GM23338 (cell line): ENCODE measurements at regions not wholly inside any gene's neighbourhood (a gene's known extent, or its start where the extent isn't known, plus 50 kb on each side); places are given as distances from the start of the nearest gene placed in this dataset.

Experiments
- ATAC-seq: fragments of 200-7000 bp; cut with Tn5 transposase; 3 replicates; pipeline ENCODE4 v1.9.1; 2020
- DNase-seq: peaks from one replicate; pipeline ENCODE4 v3.0.0-alpha.2; 2015; ENCODE audit warnings: low spot score
- H2AFZ ChIP-seq: fragments of 200-600 bp; sonication (generic); 2 replicates; pipeline ENCODE4 v1.8.0; 2016; ENCODE audit warnings: antibody characterized with exemption, mild to moderate bottlenecking, moderate library complexity
- H3F3A ChIP-seq: fragments of 200-600 bp; sonication (generic); replicated peaks from 2 replicates; pipeline ENCODE4 v1.8.0; 2017; ENCODE audit warnings: antibody characterized with exemption, mixed run types, low read depth
- H3K27ac ChIP-seq: fragments of 200-600 bp; sonication (generic); 2 replicates; pipeline ENCODE4 v1.6.1; 2016; ENCODE audit warnings: low read depth
- H3K27me3 ChIP-seq: fragments of 200-600 bp; sonication (generic); 2 replicates; pipeline ENCODE4 v1.8.0; 2016; ENCODE audit warnings: mild to moderate bottlenecking, mixed run types, moderate library complexity; ENCODE audit not compliant: insufficient read depth
- H3K36me3 ChIP-seq: fragments of 200-600 bp; sonication (generic); 2 replicates; pipeline ENCODE4 v1.8.0; 2016; ENCODE audit warnings: mild to moderate bottlenecking; ENCODE audit not compliant: insufficient read depth
- H3K4me1 ChIP-seq: fragments of 200-600 bp; sonication (generic); 2 replicates; pipeline ENCODE4 v1.8.0; 2016; ENCODE audit warnings: mild to moderate bottlenecking, moderate library complexity; ENCODE audit not compliant: insufficient read depth
- H3K4me2 ChIP-seq: fragments of 200-600 bp; sonication (generic); 2 replicates; pipeline ENCODE4 v1.7.1; 2017; ENCODE audit warnings: mixed run types
- H3K4me3 ChIP-seq: fragments of 200-600 bp; sonication (generic); 2 replicates; pipeline ENCODE4 v1.6.1; 2016; ENCODE audit warnings: mixed run types
- H3K79me2 ChIP-seq: fragments of 200-600 bp; sonication (generic); replicated peaks from 2 replicates; pipeline ENCODE4 v1.8.0; 2017; ENCODE audit warnings: mild to moderate bottlenecking; ENCODE audit not compliant: insufficient read depth
- H3K9me2 ChIP-seq: fragments of 200-600 bp; sonication (generic); 2 replicates; pipeline ENCODE4 v1.8.0; 2017; ENCODE audit not compliant: insufficient read depth
- H4K20me1 ChIP-seq: fragments of 200-600 bp; sonication (generic); replicated peaks from 2 replicates; pipeline ENCODE4 v1.8.0; 2017; ENCODE audit warnings: mild to moderate bottlenecking; ENCODE audit not compliant: insufficient read depth
- H3K27ac Mint-ChIP-seq: 2 replicates; pipeline ENCODE4 v1.8.0; 2020; ENCODE audit warnings: inconsistent platforms, mild to moderate bottlenecking, moderate library complexity, mixed read lengths
- H3K27me3 Mint-ChIP-seq: 3 replicates; pipeline ENCODE4 v1.8.0; 2022; ENCODE audit warnings: low read depth, mild to moderate bottlenecking, moderate library complexity, mixed read lengths, inconsistent platforms; ENCODE audit not compliant: insufficient read depth, poor library complexity
- H3K36me3 Mint-ChIP-seq: 3 replicates; pipeline ENCODE4 v1.8.0; 2021; ENCODE audit warnings: low read depth, mild to moderate bottlenecking, inconsistent platforms, moderate library complexity, mixed read lengths
- H3K4me1 Mint-ChIP-seq: 3 replicates; pipeline ENCODE4 v1.8.0; 2020; ENCODE audit warnings: mild to moderate bottlenecking, inconsistent platforms, mixed read lengths
- H3K4me3 Mint-ChIP-seq: 3 replicates; pipeline ENCODE4 v1.8.0; 2021; ENCODE audit warnings: moderate library complexity, mild to moderate bottlenecking, inconsistent platforms, mixed read lengths
- H3K9me3 Mint-ChIP-seq: 3 replicates; pipeline ENCODE4 v1.8.0; 2020; ENCODE audit warnings: moderate library complexity, mild to moderate bottlenecking, inconsistent platforms, mixed read lengths
- CREB1 ChIP-seq: fragments of 250-450 bp; sonication (Bioruptor Pico); IDR thresholded peaks from 2 replicates; pipeline ENCODE4 v1.5.0; 2020; ENCODE audit warnings: low read depth, mild to moderate bottlenecking, moderate library complexity
- EZH2 ChIP-seq: fragments of 200-600 bp; sonication (generic); IDR thresholded peaks from one replicate; pipeline ENCODE4 v1.8.0; 2017; ENCODE audit warnings: antibody characterized with exemption, mild to moderate bottlenecking, low read depth; ENCODE audit not compliant: unreplicated experiment
- EZH2phosphoT487 ChIP-seq: fragments of 200-600 bp; sonication (generic); IDR thresholded peaks from one replicate; pipeline ENCODE4 v1.8.1; 2018; ENCODE audit warnings: antibody characterized with exemption; ENCODE audit not compliant: unreplicated experiment
- JUNB ChIP-seq: IDR thresholded peaks from one replicate; pipeline ENCODE4 v1.6.1; 2016; ENCODE audit warnings: antibody characterized with exemption; ENCODE audit not compliant: unreplicated experiment
- NANOG ChIP-seq: IDR thresholded peaks from 2 replicates; pipeline ENCODE4 v1.6.1; 2016; ENCODE audit warnings: antibody characterized with exemption, borderline replicate concordance
- POLR2AphosphoS5 ChIP-seq: IDR thresholded peaks from 2 replicates; pipeline ENCODE4 v1.6.1; 2016; ENCODE audit warnings: antibody characterized with exemption, low read depth
- STAT1 ChIP-seq: IDR thresholded peaks from one replicate; pipeline ENCODE4 v1.6.1; 2016; ENCODE audit warnings: antibody characterized with exemption; ENCODE audit not compliant: unreplicated experiment
- ZNF114 ChIP-seq: fragments of 250-450 bp; sonication (Bioruptor Pico); IDR thresholded peaks from 2 replicates; pipeline ENCODE4 v1.5.0; 2020; ENCODE audit warnings: mild to moderate bottlenecking, moderate library complexity
- ZNF331 ChIP-seq: fragments of 250-450 bp; sonication (Bioruptor Pico); IDR thresholded peaks from 2 replicates; pipeline ENCODE4 v1.5.0; 2020; ENCODE audit warnings: low read depth, mild to moderate bottlenecking, moderate library complexity
- TF ChIP-seq, protein P1 (sequence below): IDR thresholded peaks from one replicate; pipeline ENCODE4 v1.6.1; 2018; ENCODE audit warnings: antibody characterized with exemption; ENCODE audit not compliant: unreplicated experiment
- TF ChIP-seq, protein P2 (sequence below): fragments of 250-450 bp; sonication (Bioruptor Pico); IDR thresholded peaks from 2 replicates; pipeline ENCODE4 v1.5.0; 2020; ENCODE audit warnings: mild to moderate bottlenecking, moderate library complexity
- TF ChIP-seq, protein P3 (sequence below), 2 experiments: fragments of 200-600 bp in 1 of 2; sonication (generic) in 1 of 2; conservative IDR thresholded peaks; 2 replicates each; pipeline versions ENCODE4 v1.5.1 to v1.6.1; 2016 to 2017; ENCODE audit warnings: antibody characterized with exemption in 2 of 2, low read depth in 2 of 2, mild to moderate bottlenecking in 2 of 2, moderate library complexity in 1 of 2
- TF ChIP-seq, protein P4 (sequence below): IDR thresholded peaks from 2 replicates; pipeline ENCODE4 v1.6.1; 2016; ENCODE audit warnings: antibody characterized with exemption

DNA sequence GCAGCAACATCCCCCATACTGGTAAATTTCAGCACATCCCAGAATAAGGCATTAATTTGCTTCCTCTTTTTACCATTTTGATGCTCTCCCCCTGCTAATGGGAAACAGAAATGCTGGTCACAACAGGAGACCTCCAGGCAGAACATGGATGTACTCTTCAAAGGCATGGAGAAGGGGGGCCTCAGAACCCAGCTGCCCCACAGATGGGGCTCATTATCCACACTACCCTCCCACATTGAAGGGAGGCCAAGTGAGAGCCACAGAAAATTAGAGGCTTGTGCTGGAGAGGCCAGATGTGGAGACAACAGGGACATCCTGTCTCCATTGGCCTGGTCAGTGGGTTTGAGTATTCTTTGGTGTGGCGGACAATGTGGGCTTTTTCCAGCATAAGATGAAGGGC is 150.1 kb upstream of the CDH11 start:
- 0 out of 2 replicates have a peak, but pooled peaks cover 11% of the 10 kb centered on the region for H3K4me1 ChIP-seq
- no peak overlapping the region for H3K4me2 ChIP-seq
- H3K27ac Mint-ChIP-seq: no peak overlapping the region
- no peak overlapping the region for H3K27ac ChIP-seq
- no peak for DNase-seq
- TF ChIP-seq EZH2phosphoT487: no peak
- no peak for TF ChIP-seq POLR2AphosphoS5
- TF ChIP-seq, protein P1, sequence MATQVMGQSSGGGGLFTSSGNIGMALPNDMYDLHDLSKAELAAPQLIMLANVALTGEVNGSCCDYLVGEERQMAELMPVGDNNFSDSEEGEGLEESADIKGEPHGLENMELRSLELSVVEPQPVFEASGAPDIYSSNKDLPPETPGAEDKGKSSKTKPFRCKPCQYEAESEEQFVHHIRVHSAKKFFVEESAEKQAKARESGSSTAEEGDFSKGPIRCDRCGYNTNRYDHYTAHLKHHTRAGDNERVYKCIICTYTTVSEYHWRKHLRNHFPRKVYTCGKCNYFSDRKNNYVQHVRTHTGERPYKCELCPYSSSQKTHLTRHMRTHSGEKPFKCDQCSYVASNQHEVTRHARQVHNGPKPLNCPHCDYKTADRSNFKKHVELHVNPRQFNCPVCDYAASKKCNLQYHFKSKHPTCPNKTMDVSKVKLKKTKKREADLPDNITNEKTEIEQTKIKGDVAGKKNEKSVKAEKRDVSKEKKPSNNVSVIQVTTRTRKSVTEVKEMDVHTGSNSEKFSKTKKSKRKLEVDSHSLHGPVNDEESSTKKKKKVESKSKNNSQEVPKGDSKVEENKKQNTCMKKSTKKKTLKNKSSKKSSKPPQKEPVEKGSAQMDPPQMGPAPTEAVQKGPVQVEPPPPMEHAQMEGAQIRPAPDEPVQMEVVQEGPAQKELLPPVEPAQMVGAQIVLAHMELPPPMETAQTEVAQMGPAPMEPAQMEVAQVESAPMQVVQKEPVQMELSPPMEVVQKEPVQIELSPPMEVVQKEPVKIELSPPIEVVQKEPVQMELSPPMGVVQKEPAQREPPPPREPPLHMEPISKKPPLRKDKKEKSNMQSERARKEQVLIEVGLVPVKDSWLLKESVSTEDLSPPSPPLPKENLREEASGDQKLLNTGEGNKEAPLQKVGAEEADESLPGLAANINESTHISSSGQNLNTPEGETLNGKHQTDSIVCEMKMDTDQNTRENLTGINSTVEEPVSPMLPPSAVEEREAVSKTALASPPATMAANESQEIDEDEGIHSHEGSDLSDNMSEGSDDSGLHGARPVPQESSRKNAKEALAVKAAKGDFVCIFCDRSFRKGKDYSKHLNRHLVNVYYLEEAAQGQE: no peak
- TF ChIP-seq CREB1 (CRISPR knock-in tag): no peak
- no peak for TF ChIP-seq NANOG
- TF ChIP-seq ZNF114: no peak
- no peak for TF ChIP-seq JUNB
- TF ChIP-seq, protein P2, sequence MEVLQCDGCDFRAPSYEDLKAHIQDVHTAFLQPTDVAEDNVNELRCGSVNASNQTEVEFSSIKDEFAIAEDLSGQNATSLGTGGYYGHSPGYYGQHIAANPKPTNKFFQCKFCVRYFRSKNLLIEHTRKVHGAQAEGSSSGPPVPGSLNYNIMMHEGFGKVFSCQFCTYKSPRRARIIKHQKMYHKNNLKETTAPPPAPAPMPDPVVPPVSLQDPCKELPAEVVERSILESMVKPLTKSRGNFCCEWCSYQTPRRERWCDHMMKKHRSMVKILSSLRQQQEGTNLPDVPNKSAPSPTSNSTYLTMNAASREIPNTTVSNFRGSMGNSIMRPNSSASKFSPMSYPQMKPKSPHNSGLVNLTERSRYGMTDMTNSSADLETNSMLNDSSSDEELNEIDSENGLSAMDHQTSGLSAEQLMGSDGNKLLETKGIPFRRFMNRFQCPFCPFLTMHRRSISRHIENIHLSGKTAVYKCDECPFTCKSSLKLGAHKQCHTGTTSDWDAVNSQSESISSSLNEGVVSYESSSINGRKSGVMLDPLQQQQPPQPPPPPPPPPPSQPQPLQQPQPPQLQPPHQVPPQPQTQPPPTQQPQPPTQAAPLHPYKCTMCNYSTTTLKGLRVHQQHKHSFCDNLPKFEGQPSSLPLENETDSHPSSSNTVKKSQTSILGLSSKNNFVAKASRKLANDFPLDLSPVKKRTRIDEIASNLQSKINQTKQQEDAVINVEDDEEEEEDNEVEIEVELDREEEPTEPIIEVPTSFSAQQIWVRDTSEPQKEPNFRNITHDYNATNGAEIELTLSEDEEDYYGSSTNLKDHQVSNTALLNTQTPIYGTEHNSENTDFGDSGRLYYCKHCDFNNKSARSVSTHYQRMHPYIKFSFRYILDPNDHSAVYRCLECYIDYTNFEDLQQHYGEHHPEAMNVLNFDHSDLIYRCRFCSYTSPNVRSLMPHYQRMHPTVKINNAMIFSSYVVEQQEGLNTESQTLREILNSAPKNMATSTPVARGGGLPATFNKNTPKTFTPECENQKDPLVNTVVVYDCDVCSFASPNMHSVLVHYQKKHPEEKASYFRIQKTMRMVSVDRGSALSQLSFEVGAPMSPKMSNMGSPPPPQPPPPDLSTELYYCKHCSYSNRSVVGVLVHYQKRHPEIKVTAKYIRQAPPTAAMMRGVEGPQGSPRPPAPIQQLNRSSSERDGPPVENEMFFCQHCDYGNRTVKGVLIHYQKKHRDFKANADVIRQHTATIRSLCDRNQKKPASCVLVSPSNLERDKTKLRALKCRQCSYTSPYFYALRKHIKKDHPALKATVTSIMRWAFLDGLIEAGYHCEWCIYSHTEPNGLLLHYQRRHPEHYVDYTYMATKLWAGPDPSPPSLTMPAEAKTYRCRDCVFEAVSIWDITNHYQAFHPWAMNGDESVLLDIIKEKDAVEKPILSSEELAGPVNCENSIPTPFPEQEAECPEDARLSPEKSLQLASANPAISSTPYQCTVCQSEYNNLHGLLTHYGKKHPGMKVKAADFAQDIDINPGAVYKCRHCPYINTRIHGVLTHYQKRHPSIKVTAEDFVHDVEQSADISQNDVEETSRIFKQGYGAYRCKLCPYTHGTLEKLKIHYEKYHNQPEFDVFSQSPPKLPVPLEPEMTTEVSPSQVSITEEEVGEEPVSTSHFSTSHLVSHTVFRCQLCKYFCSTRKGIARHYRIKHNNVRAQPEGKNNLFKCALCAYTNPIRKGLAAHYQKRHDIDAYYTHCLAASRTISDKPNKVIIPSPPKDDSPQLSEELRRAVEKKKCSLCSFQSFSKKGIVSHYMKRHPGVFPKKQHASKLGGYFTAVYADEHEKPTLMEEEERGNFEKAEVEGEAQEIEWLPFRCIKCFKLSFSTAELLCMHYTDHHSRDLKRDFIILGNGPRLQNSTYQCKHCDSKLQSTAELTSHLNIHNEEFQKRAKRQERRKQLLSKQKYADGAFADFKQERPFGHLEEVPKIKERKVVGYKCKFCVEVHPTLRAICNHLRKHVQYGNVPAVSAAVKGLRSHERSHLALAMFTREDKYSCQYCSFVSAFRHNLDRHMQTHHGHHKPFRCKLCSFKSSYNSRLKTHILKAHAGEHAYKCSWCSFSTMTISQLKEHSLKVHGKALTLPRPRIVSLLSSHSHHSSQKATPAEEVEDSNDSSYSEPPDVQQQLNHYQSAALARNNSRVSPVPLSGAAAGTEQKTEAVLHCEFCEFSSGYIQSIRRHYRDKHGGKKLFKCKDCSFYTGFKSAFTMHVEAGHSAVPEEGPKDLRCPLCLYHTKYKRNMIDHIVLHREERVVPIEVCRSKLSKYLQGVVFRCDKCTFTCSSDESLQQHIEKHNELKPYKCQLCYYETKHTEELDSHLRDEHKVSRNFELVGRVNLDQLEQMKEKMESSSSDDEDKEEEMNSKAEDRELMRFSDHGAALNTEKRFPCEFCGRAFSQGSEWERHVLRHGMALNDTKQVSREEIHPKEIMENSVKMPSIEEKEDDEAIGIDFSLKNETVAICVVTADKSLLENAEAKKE: no peak
- TF ChIP-seq STAT1: no peak
- no peak for TF ChIP-seq EZH2
- TF ChIP-seq ZNF331 (CRISPR knock-in tag): no peak
- TF ChIP-seq, protein P3, sequence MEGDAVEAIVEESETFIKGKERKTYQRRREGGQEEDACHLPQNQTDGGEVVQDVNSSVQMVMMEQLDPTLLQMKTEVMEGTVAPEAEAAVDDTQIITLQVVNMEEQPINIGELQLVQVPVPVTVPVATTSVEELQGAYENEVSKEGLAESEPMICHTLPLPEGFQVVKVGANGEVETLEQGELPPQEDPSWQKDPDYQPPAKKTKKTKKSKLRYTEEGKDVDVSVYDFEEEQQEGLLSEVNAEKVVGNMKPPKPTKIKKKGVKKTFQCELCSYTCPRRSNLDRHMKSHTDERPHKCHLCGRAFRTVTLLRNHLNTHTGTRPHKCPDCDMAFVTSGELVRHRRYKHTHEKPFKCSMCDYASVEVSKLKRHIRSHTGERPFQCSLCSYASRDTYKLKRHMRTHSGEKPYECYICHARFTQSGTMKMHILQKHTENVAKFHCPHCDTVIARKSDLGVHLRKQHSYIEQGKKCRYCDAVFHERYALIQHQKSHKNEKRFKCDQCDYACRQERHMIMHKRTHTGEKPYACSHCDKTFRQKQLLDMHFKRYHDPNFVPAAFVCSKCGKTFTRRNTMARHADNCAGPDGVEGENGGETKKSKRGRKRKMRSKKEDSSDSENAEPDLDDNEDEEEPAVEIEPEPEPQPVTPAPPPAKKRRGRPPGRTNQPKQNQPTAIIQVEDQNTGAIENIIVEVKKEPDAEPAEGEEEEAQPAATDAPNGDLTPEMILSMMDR (conservative IDR thresholded peaks at IDR 0.05; ENCODE audit: low read depth in 2 of 2): no peak
- TF ChIP-seq, protein P4, sequence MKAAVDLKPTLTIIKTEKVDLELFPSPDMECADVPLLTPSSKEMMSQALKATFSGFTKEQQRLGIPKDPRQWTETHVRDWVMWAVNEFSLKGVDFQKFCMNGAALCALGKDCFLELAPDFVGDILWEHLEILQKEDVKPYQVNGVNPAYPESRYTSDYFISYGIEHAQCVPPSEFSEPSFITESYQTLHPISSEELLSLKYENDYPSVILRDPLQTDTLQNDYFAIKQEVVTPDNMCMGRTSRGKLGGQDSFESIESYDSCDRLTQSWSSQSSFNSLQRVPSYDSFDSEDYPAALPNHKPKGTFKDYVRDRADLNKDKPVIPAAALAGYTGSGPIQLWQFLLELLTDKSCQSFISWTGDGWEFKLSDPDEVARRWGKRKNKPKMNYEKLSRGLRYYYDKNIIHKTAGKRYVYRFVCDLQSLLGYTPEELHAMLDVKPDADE: no peak
- no peaks in the 10 kb centered on the region for H3K9me3 Mint-ChIP-seq
- no peak overlapping the region for H2AFZ ChIP-seq
- H3K36me3 Mint-ChIP-seq: no peaks in the 10 kb centered on the region
- H3K36me3 ChIP-seq: no peaks in the 10 kb centered on the region
- peaks cover 8% of the 10 kb centered on the region; the same call in 1 of the 2 replicates for H3K9me2 ChIP-seq
- H3K4me1 Mint-ChIP-seq: peaks cover 5% of the 10 kb centered on the region
- no peaks in the 10 kb centered on the region for H3K27me3 ChIP-seq
- H3F3A ChIP-seq: no peaks in the 10 kb centered on the region
- no peak overlapping the region for H3K4me3 ChIP-seq
- H3K79me2 ChIP-seq: no peaks in the 10 kb centered on the region
- H4K20me1 ChIP-seq: no peaks in the 10 kb centered on the region
- ATAC-seq: no peak
- H3K4me3 Mint-ChIP-seq: no peak overlapping the region
- H3K27me3 Mint-ChIP-seq: peaks cover 3% of the 10 kb centered on the region
